ENCODE measurements at regions not wholly inside any gene's neighbourhood (a gene's known extent, or its start where the extent isn't known, plus 50 kb on each side); places are given as distances from the start of the nearest gene placed in this dataset.
A peak's percentile ranks its signal among the peaks of the same experiment; 100 is the strongest.

DNA sequence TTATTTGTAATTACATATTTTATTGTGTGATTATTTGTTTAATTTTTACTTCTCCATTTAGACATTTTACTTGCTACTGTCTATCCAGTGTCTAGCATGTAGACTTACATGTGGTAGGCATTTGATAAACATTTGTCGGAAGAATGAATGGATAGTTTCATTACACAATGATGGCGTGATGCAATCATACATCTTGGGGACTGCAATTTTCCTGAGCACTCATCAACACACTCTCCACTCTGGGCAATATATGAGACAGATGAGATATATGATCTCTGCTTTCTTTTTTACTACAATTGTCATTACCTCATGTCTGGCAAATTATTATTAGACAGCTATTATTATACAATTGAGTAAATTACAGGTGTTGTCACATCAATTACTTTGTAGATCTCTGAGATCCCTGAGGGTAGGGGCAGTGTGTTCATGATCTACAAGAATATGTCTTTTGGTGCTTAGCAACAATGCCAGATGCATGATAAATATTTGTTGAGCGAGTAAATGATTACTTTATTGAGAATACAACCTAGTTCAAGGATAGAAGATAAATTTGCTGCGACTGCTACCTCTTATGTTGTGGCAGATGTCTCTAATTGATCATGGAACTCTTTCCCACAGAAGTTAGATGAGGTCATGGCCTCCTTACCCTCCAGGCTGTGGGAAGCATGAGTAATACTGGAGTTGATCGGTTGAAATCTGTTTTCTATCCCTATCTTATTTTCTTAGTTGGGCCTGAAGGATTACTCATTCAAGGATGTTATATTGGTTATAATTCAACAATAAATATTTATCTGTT, 416.0 kb downstream of the LRIG3 start:
- DNase-seq = peak; percentile 99

- no peak for DNase-seq
Measured at GRCh38 chr12:58509116-58509885, 411.0 kb downstream of the LRIG3 start.

DNA sequence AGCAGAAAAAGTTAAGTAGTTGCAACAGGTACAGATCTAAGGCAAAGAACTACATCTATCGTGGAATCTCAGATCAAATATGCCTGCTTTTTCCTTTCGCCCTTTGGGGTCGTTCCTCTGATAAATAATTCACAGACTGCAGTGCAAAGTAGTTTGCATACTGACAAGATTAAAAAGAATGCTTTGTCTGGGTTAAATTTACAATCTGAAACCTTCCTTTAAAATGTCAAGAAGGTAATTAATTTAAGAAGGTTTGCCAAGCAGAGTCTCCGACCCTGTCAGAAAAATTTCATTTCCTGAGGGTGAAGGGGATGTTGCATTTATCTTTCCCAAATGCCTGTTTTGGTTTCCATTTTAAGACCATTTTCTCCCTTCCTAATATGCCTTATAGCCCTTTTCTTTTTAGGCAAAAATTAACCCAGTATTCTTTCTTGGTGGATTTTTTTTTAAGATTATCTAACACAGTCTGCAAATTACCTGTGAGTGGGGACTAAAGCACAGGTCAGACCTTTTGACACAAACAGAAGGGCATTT, 406.9 kb downstream of the LRIG3 start:
- DNase-seq = no peak

DNA sequence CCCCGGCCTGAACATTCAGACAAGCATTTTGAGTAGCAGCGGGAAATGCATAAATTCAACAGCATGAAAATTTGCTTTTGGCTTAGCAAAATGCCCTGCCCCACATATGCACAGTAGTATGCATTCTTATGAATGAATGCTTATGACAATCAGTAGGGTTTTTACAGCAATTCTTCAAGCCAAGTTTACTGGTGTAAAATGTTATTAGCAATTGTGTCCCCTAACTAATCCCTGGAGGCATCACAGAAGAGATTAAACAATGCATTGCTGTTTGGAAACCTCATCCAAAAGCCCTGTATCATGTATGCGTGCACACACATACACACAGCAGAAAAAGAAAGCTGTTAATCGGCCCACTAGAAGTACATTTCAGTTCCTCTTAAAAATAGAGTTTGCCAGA, 406.5 kb downstream of the LRIG3 start:
- DNase-seq = no peak

- no peak for DNase-seq
Measured at GRCh38 chr12:58519839-58520238, 400.5 kb downstream of the LRIG3 start.

DNA sequence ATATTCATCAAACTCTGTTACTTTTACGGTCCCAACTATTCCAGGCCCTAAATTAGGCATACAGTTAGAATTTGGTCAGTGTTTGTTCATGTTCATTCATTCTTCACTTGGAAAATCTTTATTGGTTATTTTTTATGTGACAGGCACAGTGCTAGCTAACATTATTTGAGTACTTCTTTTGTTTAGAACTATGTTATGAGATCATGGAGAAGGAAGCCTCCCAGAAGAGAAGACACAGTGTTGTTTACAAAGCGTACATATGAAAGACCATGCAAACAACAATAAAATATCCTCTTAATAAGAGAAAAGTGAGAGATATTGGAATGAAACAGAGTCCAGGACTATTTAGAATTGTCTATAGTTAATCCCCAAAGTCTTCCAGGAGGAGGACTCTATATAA, 399.2 kb downstream of the LRIG3 start:
- no peak for DNase-seq

DNA sequence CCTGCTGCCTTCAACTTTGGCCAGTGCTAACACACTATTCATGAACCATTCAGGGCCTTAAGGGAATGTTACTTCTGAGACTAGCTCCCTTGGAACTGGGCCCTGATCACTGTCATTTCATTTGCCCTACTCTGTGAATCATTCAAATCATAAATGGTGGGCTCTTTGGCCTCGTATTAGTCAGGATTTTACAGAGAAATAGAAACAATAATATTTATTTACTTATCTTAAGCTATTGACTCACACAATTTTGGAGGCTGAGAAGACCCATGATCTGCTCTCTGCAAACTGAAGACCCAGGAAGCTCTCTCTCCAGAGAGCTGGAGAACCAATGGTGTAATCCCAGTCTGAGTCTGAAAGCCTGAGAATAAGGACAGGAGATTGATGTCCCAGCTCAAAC, 398.5 kb downstream of the LRIG3 start:
- DNase-seq = no peak

- no peak for DNase-seq
Measured at GRCh38 chr12:58523360-58523759, 396.9 kb downstream of the LRIG3 start.

DNA sequence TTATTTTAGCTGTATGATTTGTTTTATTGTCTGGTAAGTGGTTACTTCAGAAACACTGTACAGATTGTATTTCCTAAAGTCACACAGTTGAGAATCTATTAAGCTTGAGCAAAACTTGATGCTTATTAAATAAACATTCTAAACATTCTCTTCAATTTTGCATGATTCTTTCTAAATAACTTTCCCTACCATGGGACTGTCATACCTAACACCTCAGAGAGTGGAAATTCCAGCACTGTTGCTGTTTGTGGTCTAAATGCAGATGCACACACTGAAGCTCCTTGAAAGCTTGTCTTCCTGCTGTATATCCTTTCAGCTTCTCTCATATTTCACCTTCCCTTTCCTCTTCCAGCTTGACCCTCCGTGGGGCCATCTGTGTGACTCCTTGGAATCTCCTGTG, 392.0 kb downstream of the LRIG3 start:
- no peak for DNase-seq

- no peak for DNase-seq
Measured at GRCh38 chr12:58529114-58529665, 391.1 kb downstream of the LRIG3 start.

GRCh38 chr12:58529897-58530741, 390.2 kb downstream of the LRIG3 start:
- DNase-seq = no peak

DNA sequence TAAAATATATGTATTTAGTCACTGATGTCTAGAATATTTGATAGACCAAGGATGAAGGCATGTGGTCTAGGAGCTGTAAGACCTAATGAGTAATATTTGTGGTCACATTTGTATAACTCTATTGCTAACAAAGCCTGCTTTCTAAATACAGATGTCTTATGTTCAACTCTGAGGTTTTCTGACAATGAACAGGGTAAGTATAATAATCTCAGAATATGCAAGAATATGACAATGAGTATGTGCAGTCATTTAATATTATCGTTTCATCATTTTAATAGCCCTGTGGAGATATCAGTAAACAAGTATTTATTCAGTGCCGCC, 389.6 kb downstream of the LRIG3 start:
- no peak for DNase-seq

DNA sequence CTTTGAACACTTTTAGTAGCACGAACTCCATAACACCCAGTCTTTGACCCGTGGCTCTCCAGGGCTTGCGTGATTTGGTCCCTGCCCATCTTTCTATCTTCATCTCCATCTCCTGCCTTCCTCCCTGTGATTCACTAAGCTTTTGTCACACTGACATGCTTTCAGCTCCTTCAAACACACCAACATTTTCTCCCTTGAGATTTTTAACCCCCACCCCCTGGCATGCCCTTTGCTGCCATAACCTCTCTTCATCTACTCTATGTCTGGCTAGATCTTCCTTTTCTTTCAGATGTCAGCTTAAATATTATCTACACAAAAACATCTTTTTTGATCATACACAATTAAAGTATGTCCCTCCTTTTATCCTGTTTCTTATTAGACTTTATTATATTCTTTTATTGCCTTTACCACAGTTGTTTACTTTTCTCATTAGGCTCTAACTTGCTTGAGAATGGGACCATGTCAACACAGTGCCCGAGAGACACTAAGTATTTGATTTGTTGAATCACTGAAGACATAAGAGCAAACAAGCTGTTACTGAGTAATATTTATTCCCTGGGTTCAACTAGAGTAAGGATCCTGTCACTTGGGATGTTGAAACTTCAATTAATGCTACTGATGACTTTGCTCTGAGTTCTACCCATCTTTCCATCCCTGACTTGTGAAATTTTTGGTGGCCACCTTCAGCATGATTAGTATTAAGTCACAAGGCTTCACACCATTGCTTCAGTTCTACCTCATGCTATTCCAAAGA, 387.3 kb downstream of the LRIG3 start:
- no peak for DNase-seq

DNA sequence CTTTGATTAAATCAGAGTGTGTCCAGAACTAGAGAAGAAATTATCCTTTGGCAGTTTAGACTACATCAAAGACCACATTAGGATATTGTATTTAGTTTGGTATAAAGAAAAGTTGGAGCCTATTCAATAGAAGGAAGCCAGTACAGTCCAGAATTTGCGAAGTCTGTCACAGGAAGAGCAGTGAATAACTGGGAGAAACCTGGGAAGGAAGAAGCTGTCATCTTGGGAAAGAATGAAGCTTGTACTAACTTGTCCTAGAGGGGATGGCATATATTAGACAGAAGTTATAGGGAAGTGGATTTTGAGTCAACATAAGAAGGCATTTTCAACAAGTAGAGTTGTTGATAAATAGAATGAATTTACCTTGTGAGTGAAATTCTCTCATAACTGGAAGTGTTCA, 386.7 kb downstream of the LRIG3 start:
- no peak for DNase-seq

DNA sequence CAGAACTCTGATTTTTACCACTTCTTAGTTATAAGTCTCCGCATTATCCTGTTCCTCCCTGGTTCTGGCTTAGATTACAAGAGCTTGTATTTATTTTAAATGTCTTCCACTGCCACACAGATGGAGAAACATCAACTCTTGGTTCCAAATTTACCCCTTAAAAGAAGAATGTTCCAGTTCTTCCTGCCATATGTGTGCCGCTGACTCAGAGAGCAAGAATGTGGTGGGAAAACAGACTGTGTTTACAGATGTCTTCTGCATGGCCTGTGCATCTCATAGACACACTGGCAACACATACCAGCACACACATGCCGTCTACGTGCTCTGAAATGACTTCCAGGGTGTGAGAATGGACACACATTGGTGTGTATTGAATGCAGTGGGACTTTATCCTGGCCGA, 383.0 kb downstream of the LRIG3 start:
- no peak for DNase-seq

DNA sequence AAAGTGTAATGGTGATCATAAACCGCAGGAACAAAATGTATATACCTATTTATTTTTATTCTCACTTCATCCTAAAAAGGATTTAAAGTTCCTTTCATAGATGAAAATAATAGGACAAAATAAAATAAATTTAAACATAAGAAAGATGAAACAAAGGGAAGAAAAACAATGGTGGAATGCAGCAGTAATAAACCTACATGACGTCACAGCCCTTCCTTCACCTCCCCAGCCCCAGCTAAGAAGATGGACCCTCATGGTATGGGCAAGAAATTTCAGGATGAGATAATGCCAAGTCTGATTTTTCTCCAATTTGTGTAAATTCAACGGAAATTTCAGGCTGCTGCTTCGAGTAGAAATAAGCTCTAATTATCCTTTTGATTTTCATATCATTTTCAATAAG, 381.0 kb downstream of the LRIG3 start:
- DNase-seq = no peak

GRCh38 chr12:58540480-58541299, 379.6 kb downstream of the LRIG3 start:
- DNase-seq = peak; percentile 80

DNA sequence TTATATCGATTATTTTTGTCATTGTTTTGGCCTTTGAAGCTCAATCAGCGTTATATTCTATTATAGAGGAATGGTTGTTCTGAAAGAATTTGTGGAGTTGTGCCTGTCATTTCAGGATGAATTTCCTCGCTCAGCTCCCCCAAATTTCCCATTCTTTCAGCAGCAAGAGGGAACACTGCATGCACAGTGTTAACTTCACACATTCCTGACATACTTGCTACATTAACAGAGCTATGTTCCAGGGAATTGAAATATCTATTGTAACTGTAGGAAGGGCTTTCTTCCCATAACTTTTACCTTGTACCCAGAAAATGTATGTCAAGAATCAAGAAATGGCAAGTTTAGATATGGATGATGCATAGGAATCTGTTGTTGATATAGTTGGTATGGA, 379.0 kb downstream of the LRIG3 start:
- DNase-seq = no peak

- no peak for DNase-seq
Measured at GRCh38 chr12:58544281-58544680, 376.0 kb downstream of the LRIG3 start.

- no peak for DNase-seq
Measured at GRCh38 chr12:58547217-58547616, 373.1 kb downstream of the LRIG3 start.

- DNase-seq = no peak
Measured at GRCh38 chr12:58548801-58549200, 371.5 kb downstream of the LRIG3 start.
